B cell (primary cell): ENCODE measurements at regions not wholly inside any gene's neighbourhood (a gene's known extent, or its start where the extent isn't known, plus 50 kb on each side); places are given as distances from the start of the nearest gene placed in this dataset.

Experiments used
- EZH2 ChIP-seq: IDR thresholded peaks from 2 replicates; pipeline ENCODE4 v1.6.1; 2012; ENCODE audit warnings: borderline replicate concordance, low read depth, mild to moderate bottlenecking, moderate library complexity, low read length; ENCODE audit not compliant: insufficient read depth, poor library complexity, severe bottlenecking
- TF ChIP-seq, protein P1 (sequence below): fragments of 200-600 bp; IDR thresholded peaks from one replicate; pipeline ENCODE4 v1.8.0; 2022; ENCODE audit warnings: antibody characterized with exemption, mild to moderate bottlenecking

DNA sequence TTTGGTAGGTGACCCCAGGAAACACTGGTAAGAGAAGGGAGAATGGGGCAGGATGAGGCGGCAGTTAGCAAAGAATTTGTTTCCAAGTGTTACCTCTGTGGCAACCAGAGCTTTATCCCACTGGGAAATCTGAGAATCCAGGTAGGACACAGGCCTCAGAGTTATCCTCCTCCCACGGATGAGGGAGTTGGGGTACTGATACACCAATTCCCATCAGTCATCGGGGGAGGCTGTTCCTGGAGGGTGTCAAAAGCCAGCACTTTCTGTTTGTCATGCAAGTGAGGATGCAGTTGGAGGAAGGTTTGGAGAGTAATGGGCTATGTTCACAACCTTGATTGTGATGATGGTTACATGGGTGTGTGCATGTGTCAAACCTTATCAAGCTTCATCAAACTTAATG is 221.2 kb upstream of the SFSWAP start:
- TF ChIP-seq, protein P1, sequence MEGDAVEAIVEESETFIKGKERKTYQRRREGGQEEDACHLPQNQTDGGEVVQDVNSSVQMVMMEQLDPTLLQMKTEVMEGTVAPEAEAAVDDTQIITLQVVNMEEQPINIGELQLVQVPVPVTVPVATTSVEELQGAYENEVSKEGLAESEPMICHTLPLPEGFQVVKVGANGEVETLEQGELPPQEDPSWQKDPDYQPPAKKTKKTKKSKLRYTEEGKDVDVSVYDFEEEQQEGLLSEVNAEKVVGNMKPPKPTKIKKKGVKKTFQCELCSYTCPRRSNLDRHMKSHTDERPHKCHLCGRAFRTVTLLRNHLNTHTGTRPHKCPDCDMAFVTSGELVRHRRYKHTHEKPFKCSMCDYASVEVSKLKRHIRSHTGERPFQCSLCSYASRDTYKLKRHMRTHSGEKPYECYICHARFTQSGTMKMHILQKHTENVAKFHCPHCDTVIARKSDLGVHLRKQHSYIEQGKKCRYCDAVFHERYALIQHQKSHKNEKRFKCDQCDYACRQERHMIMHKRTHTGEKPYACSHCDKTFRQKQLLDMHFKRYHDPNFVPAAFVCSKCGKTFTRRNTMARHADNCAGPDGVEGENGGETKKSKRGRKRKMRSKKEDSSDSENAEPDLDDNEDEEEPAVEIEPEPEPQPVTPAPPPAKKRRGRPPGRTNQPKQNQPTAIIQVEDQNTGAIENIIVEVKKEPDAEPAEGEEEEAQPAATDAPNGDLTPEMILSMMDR: no peak
- no peak for TF ChIP-seq EZH2
